DMS79 (cell line): ENCODE measurements at regions not wholly inside any gene's neighbourhood (a gene's known extent, or its start where the extent isn't known, plus 50 kb on each side); places are given as distances from the start of the nearest gene placed in this dataset.

Source experiments
- DNase-seq: peaks from one replicate; lab custom pipeline; 2025; lab: John Stamatoyannopoulos, UW

DNA sequence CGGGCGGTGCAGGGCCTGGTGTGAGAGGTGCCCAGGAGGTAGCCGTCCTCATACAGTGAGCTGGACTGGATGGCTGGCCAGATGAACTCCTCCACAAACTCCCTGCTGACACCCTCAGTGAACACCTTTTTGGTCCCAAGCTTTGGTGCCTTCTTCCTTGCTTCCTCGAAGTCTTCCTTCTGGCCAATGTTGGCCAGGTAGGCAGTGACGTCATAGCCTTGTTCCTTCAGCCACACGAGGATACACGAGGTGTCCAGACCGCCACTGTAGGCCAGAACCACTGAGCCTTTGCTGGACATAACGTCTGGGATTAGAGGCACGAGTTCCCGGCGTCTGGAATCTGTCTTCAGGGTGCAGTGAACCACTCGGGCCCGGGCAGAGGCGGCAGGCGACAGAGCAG lies 206.8 kb upstream of the SP4 start:
- DNase-seq = no peak

DNA sequence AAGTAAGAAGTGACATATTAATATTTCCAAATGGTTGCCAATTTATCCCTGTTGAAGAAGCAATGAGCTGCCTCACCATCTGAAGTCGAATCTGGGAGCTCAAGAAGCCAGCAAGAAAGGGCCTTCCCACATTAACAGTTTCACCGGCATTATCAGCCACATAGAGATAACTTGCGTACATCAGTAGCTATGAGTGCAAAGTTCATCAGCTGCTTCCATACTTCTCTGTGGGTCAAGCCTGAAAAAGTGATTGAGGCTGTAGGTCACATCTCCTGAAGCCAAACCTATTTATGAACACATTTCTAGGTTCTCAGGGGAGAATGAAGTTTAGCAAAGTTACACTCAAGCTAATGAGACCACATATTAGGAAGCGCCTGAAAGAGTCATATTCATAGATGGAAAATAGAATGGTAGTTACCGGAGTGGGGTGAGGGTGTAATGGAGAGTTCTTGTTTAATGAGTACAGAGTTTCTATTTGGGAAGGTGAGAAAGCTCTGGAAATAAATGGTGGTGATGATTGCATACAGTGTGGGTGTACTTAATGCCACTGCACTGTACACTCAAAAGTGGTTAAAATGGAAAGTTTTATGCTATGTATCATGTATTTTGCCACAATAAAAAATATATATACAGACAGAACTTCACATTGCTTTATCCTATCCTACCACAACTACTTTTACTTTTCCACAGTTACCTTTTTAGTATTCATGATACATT lies 189.3 kb upstream of the SP4 start:
- DNase-seq = no peak

DNA sequence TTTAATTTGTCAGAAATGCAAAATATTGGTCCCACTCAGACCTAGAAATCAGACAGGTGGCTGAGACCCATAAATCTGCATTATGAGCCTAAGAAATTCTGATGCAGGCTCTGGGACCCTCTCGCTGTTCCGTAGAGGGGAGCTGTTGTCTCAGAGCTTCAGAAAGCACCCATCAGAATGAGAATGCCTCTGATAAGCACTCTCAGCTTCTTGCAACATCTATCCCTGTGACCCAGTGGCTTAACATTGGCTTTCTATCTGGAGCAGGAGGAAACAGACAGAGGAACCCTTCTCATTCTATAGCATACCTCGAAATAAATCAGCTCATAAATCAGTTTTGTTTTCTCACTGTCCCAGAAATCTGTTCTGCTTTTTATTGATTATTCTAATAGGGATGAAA lies 184.6 kb upstream of the SP4 start:
- DNase-seq = no peak

DNA sequence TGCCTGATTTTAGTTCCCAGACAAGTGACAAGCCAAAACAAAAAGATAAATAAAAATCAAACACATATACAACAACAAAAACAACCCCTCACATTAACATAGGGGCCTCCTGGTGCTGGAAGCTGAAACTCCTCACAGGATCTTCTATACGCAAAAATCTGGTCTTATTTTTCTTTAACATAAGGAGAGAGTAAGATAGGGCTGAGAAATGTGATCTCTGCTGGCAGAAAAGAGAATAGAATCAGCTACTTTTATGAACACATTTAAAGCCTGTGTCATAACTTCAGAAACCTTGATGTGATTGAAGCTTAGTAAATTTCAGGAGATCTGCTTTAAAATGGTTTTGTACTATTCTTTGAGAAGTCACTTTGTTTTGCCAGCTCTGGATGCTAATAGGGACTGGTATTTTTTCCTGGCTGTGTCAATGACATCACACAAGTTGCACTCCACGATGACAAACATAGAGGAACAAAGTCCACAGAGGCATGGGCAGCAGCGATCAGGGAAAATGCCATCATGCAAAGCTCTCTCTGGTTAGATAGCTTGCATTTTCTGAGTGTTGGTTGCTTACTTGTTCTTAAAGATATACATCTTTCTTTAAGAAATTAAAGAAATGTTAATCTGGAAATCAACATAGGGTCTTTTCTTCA lies 176.6 kb upstream of the SP4 start:
- DNase-seq = no peak

DNA sequence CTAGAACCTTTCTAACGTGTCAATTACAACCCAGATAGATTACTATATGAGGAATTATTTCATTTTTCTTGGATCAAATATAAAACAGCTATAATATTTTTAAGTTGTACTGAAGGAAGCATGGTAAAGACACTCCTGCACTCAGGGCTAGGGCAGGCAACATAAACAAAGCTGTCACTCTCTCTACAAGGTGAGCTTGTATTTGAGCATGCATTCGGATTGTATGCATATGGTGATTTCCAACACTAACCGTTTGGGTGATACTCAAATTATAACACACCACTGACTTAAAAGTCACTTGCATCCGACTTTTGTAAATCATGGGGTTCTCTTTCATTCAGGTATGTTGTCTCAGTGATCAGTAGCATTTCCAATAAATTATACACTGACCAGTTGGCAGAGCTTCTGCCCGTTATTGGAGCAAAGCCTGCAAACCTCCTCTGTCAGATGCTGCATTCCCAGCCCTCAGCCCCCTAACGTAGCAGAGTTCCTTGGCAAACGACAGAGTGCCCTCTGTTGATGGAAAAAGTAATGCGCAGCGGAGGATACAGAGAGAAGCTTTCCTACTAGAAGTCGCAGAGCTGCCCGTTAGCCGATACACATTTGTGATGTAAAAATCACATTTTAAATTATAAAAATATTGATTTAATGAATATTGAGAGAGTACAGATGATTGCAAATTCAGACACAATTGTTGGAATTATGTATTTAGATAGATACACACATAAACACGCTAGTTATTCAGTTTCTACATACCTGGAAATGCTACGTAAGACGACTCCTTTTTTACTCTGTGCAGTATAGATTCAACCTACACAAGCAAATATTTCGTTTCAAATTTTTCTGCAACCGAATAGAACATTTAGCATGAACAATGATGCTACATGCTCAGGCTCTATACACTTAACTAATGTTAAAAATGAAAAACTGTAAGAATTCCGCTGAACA lies 173.9 kb upstream of the SP4 start:
- DNase-seq = peak; percentile 16

DNA sequence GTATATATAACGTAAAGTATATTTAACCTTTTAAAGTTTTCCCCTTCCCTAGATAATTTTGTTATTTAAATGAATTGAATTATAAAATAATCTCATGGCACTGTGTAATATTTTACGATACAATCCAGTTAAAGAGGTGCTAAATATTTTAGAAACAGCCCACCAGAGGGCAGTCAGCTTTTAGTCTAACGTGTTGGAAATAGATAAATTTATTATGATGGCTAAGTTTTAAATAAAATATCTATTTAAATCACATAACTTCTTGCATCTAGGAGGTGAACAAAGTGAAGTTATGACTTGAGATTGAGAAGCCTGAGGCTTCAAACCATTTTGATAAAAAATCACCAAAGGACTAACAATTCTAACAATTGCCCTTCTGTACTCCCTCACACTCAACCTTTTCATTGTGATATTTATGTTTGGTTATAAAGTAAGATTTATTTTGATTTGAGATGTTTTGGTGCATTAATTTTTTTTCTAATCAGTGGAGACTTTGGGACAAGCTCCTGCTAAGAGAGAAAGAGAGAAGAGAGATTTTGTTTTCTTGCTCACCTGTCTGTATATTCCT lies 171.5 kb upstream of the SP4 start:
- DNase-seq = no peak

DNA sequence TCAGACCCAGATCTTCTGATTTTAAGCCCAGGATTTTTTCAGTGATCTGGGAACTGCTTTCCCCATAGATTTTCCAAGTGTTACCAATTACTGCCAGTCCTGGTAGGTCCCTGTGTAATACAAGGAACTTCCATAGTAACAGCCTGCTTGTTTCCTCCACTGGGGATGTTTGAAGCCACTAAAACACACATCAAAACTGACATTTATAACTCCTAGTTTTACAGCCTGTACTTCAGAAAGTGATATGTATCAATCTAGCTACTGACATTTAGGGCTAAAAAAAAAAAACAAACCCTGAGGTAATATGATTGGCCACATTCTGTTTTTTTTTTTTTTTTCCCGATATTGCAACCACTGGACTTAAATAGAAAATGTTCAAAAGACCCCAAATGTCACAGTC lies 166.9 kb upstream of the SP4 start:
- DNase-seq = no peak

DNA sequence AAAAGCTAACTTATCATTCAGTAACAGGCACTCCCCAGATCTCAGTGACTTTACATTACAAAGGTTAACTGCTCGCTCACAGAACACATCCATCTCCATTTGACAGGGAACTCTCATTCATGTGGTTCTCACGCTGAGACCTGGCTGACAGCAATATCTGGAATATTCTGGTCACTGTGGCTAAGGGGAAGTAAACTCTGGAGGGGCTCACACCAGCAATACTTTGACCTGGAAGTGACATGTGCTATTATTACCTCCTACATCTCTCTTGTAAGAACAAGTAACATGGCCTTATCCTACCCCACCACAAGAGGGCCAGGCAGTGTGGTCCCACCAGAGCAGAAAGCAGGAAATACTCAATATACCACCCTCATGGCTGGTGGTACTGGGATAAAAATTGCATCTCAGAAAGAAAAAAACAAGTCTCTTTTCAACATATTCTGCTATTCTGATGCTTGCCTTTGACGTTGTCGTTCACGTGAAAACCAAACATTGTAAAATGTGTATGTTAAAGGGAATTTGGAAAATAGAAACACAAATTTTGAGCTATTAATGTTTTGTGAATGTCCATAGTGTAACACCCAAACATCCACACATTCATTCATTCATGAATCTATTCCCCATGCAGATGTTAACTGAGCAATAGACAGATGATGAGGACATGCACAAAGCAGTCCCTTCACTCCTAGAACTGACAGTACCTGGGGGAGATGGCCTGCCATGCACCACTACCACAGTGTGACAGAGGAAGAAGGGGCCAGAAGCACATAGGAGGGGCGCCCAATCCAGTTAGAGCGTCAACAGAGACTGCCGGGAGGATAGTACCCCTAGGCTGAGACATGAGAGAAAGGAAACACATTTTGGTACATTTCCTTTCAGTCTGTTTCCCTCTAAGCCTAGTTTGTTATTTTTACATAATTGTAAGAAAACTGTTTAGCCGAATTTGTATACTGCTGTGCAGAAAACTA lies 166.0 kb upstream of the SP4 start:
- no peak for DNase-seq

DNA sequence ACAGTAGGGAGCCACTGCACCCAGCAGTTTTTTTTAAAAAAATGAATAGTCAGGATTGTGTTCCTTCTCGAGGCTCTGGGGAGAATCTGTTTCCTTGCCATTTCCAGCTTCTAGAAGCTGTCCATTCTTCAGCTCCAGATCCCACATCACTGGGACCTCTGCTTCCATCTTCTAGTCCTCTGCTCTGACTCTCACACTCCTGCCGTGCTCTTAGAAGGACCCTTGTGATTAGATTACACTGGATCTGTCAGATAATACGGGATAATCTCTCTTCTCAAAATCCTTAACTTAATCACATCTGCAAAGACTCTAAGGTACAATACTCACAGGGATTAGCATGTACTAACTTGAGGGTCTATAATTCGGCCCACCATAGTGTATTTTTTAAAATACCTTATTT lies 158.9 kb upstream of the SP4 start:
- DNase-seq = no peak

DNA sequence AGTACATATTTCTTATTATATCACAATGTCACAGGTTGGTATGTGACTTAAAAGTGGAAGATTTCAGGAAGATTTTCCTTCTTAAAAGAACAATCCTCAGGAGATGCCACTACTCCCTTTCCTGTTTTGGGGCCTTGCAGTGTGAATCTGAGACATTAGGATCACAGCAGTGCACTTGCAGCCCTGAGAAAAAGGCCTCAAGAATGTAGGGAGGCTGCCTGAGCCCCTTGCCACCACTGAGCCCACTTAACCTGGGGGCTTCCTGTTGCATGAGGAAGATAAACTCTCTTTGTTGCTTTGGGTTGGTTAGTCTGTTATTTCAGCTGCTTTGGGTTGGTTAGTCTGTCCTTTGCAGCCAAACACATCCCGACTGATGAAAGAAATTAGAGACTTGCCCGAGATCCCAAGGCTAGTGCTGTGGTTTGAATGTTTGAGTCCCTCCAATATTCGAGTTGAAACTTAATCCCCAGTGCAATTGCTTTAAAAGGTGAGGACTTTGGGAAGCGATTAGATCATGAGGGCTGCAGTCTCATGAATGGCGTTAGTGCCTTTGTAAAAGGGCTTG lies 151.3 kb upstream of the SP4 start:
- no peak for DNase-seq

DNA sequence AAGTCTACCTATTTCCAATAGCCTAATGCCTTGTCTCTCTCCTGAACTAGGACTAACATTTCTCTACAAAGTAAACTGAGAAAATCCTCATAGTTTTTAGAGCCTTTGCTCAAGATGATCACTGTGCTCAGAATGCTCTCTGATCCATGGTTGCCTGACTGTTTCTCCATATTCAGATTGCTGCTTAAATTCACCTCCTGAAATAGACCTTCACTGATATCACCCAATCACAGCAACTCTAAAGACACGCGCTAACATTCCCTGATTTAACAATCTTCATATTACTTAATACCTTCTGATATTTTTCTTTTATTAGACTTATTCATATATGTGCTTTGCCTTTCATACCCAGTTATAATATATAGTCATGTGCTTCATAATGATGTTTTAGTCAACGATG lies 148.9 kb upstream of the SP4 start:
- DNase-seq = no peak

DNA sequence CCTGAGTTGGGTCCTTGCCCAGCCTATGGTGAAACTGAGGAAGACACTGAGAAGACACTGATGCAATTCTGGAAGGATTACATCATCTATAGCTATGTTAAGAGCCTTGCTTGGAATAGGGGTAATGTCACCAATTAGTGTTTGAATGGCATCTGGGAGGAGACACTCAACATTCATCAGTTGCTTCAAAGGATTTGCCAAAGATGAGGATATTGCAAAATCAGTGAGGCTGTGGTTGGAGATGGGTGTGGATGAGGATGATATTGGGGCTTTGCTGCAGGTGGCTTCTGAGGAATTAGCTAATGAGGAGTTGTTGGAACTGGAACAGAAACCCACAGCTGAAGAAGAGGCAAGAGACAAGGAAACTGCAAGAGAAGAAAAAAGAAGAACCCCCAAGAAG lies 146.7 kb upstream of the SP4 start:
- no peak for DNase-seq

DNA sequence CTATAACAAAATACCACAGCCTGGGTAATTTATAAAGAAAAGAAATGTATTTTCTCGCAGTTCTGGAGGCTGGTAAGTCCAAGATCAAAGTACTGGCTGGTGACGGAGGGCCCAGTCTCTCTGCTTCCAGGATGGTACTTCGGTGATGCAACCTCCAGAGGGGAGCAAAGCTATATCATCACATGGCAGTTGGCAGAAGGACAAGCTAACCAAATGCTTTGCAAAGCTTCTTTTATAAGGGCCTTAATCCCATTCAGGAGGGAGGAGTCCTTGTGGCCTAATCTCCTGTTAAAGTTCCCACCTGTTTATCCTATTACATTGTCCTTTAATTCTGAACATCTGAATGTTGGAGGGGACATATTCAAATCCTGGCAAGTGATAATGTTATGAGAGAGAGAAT lies 134.1 kb upstream of the SP4 start:
- DNase-seq = no peak

DNA sequence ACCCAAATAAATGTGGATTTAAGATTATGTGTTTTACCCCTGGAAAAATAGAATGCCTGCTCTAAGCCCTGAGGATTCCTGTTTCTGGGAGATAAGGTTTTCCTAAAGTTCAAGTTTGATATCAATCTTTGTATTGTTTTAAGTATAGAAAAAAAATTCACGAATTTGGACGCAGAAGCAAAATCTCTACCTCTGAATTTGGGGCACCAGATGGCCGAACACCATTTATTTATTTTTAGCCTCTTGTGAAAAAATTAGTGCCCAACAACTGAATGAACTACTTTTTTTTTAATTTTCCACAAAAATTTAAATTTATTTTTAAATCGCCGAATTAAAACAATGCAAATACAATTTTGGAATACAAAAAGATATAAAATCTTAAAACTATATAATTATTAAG lies 128.1 kb upstream of the SP4 start:
- no peak for DNase-seq

DNA sequence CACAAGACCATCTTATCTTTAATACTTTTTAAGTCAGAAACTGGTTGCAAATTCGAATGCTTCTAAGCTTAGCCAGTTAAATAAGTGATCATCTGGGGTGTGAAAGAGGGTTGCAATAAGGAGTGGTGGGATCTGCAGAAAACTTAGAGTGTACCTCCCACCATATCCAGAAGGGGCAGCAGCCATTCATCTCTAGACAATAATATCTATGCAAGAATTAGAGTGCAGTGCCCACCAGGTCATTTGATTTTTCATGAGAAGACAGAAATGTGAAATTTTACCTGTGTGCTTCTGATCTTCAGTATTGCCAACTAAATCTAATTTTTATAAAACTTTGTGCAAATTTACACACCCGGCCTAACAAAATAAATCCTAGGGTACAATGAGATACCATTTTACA lies 127.2 kb upstream of the SP4 start:
- DNase-seq = no peak

DNA sequence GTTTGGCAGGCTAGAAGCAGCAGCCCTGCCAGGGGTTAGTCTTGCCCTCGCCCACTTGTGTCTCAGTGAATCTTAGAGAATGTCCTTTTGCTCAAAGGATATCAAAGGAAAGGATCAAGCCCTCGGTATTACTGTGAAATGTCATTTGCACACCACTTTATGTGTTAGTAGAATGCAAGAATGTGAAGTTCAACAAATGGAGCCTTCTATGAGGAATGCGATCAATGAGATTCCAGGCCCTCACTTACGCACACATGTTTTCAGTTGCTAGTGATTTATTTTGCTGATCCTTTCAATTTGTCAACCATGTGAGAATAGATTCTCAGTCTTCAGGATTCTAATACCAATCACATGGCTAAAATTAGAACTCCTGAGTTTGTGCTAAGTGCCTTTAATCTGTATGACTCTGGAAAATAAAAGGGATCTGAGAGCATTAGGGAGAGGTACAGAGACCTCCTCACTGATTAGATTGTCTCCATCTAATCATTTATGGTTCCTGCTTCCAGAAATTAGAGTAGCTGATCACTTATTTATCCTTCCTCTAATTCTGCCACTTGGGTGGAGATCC lies 123.0 kb upstream of the SP4 start:
- no peak for DNase-seq

DNA sequence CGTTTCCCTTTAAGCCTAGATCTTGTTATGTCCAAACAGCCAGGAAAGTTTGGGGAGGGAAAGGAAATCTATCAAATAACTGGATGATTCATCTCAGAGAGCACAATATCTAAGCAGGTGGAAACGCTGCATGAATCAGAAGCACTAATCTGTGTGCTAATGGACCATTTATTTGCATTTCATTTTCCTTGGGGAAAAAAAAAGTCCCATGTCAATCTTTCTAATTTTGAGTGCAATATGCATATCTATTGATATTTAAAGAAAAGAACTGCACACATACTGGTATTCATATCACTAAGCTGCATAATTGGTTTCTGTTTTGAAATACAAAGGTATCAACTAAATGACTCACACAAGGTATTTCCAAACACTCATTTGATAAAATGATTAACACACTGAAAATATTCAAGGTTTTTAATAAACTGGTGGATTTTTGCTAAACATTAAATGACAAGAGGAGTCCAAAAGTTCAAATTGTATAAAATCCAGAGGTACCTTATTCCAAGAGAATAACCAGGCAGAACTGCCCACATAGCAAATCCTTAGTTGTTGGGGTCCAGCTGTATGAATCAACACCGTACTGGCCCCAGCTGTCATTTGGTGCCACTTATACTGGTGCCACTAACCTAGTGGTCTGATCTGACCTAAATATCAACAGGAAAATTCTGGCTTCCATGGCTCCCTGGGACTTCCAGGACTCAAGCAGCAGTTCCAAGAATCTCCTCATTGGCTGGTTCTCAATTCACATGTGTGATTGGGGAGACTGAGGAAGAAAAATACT lies 122.2 kb upstream of the SP4 start:
- no peak for DNase-seq

DNA sequence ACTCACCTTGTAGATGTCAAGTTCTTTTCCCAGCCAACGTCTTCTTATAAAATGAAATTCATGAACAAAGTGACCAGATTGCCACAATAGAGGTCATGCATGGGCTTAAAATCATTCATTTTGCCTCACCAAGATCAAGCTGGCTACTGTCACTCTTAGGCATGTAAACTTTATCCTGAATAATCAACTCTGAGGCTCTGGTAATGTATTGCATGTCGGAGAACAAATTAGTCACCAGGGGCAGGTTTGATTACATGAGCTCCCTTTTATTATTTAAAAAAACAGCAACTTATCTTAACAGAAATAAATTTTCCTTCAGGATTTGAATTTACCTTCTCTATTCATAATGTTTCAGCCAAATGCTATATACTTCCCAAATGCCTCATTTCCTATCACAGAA lies 112.9 kb upstream of the SP4 start:
- no peak for DNase-seq

DNA sequence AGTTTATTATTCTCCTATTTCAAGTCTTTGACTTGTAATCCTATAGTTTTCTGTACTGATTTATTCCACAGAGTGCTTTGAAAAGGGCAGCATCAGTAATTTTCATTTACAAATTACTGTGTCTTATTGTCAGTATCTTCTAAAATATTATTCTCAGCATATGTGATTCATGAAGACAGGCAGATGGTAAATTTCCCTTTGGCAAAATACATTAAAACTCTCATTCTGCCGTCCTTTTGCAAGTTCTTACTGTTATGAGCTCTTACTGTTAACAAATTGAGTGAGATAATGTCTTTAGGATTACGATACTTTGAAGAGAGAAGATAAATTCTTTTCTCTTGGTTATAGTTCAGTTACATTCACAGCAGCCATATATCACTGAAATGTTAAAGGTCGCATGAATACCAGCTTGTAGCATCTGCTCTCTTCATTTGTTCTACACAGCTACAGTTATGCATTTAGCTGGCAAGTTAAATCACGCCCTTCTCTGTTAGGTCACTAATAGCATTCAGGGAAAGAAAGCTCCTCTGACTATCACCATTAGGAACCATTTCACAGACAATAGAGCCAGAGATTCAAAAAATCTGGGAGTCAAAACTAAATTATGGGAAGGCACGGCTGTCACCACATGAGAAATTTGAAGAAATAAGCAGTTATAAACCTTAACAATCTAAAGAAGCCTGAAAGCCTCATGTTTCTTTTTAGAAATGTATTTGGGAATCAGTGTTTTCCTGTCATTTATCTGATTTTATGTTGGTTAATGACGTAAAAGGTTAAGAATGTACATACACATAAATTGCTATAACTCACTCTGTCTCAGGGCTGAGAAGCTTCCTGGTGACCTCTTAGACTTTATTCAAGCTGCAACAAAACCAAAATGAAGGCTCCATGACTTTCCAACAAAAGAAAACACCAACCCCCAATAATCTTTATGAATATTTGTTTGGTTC lies 109.6 kb upstream of the SP4 start:
- DNase-seq = no peak
